Stimulated activated CD4-positive, alpha-beta T cell treated with anti-CD3 and anti-CD28 coated beads, Interleukin-2, amount 100 ng/mL, for 48 hours (primary cell): ENCODE measurements at regions not wholly inside any gene's neighbourhood (a gene's known extent, or its start where the extent isn't known, plus 50 kb on each side); places are given as distances from the start of the nearest gene placed in this dataset.
A peak's percentile ranks its signal among the peaks of the same experiment; 100 is the strongest.
"Not testable (repeated sequence)": the region's sequence is repeated elsewhere in the genome, so short reads cannot be mapped to it uniquely, and the experiment has no call there.

ENCODE experiments used
- DNase-seq, 2 donors: peaks; one replicate each; pipeline ENCODE4 v3.0.0-alpha.2; 2020

GRCh38 chr15:95202569-95203349, 971.4 kb downstream of the MCTP2 start:
- no peak for DNase-seq

- DNase-seq = no peak
Measured at GRCh38 chr15:95205077-95205476, 973.7 kb downstream of the MCTP2 start.

GRCh38 chr15:95205830-95206229, 974.5 kb downstream of the MCTP2 start:
- DNase-seq = not testable (repeated sequence)

GRCh38 chr15:95208071-95208470, 976.7 kb downstream of the MCTP2 start:
- DNase-seq = no peak

GRCh38 chr15:95208988-95209387, 977.6 kb downstream of the MCTP2 start:
- DNase-seq = no peak

GRCh38 chr15:95210436-95210981, 979.1 kb downstream of the MCTP2 start:
- DNase-seq = no peak

- DNase-seq = no peak
Measured at GRCh38 chr15:95215017-95215416, 983.7 kb downstream of the MCTP2 start.

- DNase-seq = no peak
Measured at GRCh38 chr15:95226835-95227234, 995.5 kb downstream of the MCTP2 start.

- no peak for DNase-seq
Measured at GRCh38 chr15:95227235-95227634, 995.9 kb downstream of the MCTP2 start.

GRCh38 chr15:95228856-95229555, 997.6 kb downstream of the MCTP2 start:
- DNase-seq = no peak

- DNase-seq = no peak
Measured at GRCh38 chr15:95235033-95235432, 1003.7 kb downstream of the MCTP2 start.

- DNase-seq = no peak
Measured at GRCh38 chr15:95247071-95247984, 1016.0 kb downstream of the MCTP2 start.

GRCh38 chr15:95249524-95249923, 1018.2 kb downstream of the MCTP2 start:
- DNase-seq = no peak

- DNase-seq = no peak
Measured at GRCh38 chr15:95252404-95252803, 1021.0 kb downstream of the MCTP2 start.

GRCh38 chr15:95254263-95254662, 1022.9 kb downstream of the MCTP2 start:
- no peak for DNase-seq

GRCh38 chr15:95259513-95259912, 1028.2 kb downstream of the MCTP2 start:
- DNase-seq = peak; percentile 28 to 29

- DNase-seq = no peak
Measured at GRCh38 chr15:95259965-95260364, 1028.6 kb downstream of the MCTP2 start.

GRCh38 chr15:95260856-95261255, 1029.5 kb downstream of the MCTP2 start:
- no peak for DNase-seq

- DNase-seq = no peak
Measured at GRCh38 chr15:95261546-95261945, 1030.2 kb downstream of the MCTP2 start.

GRCh38 chr15:95261968-95262367, 1030.6 kb downstream of the MCTP2 start:
- DNase-seq = no peak

- DNase-seq = no peak
Measured at GRCh38 chr15:95262866-95263564, 1031.7 kb downstream of the MCTP2 start.

GRCh38 chr15:95263751-95264150, 1032.4 kb downstream of the MCTP2 start:
- DNase-seq = no peak
